ENCODE measurements at regions not wholly inside any gene's neighbourhood (a gene's known extent, or its start where the extent isn't known, plus 50 kb on each side); places are given as distances from the start of the nearest gene placed in this dataset.

DNA sequence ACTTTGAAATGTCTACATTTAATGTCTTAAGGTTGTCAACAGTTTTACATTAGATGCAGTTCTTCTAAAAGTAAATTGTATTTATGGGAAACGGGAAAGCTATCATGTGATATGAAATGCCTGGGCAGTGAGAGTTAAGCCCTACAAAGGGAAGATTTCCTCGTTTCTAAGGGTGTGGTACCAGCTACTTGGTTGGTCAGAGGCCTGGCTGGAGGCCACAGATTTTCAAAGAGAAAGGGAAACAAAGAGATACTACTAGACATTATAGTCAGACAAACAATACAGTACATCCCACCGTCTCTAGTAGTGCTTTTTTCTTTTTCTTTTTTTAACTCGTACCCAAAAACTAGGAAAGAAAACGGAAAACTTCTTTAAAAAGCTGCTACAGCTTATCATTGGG lies 467.8 kb downstream of the PCDH7 start:
- POLR2A ChIA-PET = no interaction called here
- intact Hi-C loops (cut with micrococcal nuclease; ENCODE audit: unreplicated experiment) (no loop called here), in situ Hi-C loops (cut with HindIII; ENCODE audit: low pct_unique_long_range_greater_than_20kb, low sequenced_read_pairs) (no loop called here)
- Histone ChIP-seq H3K9me3 (ENCODE audit: control insufficient read depth, insufficient read depth, low read depth, low read length) (no peaks in the 10 kb centered on the region), H3K4me3 (ENCODE audit: low read depth in 2 of 2, low read length in 2 of 2) (no peak overlapping the region), H3K4me1 (ENCODE audit: control insufficient read depth, insufficient read depth, low read length) (no peaks in the 10 kb centered on the region), H3K27ac (ENCODE audit: low read length) (no peak overlapping the region), H3K27me3 (ENCODE audit: control insufficient read depth, insufficient read depth, low read length) (no peaks in the 10 kb centered on the region), H3K36me3 (ENCODE audit: control insufficient read depth, insufficient read depth, low read length) (no peaks in the 10 kb centered on the region)
- TF ChIP-seq TCF7L2 (IDR thresholded peaks at IDR 0.05; ENCODE audit: low read depth, low read length) (no peak), POLR2AphosphoS5 (IDR thresholded peaks at IDR 0.05; ENCODE audit: low read depth, low read length) (no peak), SIN3A (IDR thresholded peaks at IDR 0.05; ENCODE audit: borderline replicate concordance, insufficient read depth, low read depth, low read length) (no peak)
- TF ChIP-seq, protein P1, sequence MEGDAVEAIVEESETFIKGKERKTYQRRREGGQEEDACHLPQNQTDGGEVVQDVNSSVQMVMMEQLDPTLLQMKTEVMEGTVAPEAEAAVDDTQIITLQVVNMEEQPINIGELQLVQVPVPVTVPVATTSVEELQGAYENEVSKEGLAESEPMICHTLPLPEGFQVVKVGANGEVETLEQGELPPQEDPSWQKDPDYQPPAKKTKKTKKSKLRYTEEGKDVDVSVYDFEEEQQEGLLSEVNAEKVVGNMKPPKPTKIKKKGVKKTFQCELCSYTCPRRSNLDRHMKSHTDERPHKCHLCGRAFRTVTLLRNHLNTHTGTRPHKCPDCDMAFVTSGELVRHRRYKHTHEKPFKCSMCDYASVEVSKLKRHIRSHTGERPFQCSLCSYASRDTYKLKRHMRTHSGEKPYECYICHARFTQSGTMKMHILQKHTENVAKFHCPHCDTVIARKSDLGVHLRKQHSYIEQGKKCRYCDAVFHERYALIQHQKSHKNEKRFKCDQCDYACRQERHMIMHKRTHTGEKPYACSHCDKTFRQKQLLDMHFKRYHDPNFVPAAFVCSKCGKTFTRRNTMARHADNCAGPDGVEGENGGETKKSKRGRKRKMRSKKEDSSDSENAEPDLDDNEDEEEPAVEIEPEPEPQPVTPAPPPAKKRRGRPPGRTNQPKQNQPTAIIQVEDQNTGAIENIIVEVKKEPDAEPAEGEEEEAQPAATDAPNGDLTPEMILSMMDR (IDR thresholded peaks at IDR 0.05) = no peak
- TF ChIP-seq, protein P2, sequence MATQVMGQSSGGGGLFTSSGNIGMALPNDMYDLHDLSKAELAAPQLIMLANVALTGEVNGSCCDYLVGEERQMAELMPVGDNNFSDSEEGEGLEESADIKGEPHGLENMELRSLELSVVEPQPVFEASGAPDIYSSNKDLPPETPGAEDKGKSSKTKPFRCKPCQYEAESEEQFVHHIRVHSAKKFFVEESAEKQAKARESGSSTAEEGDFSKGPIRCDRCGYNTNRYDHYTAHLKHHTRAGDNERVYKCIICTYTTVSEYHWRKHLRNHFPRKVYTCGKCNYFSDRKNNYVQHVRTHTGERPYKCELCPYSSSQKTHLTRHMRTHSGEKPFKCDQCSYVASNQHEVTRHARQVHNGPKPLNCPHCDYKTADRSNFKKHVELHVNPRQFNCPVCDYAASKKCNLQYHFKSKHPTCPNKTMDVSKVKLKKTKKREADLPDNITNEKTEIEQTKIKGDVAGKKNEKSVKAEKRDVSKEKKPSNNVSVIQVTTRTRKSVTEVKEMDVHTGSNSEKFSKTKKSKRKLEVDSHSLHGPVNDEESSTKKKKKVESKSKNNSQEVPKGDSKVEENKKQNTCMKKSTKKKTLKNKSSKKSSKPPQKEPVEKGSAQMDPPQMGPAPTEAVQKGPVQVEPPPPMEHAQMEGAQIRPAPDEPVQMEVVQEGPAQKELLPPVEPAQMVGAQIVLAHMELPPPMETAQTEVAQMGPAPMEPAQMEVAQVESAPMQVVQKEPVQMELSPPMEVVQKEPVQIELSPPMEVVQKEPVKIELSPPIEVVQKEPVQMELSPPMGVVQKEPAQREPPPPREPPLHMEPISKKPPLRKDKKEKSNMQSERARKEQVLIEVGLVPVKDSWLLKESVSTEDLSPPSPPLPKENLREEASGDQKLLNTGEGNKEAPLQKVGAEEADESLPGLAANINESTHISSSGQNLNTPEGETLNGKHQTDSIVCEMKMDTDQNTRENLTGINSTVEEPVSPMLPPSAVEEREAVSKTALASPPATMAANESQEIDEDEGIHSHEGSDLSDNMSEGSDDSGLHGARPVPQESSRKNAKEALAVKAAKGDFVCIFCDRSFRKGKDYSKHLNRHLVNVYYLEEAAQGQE (IDR thresholded peaks at IDR 0.05; ENCODE audit: insufficient read depth in 1 of 2, low read depth in 2 of 2, low read length in 1 of 2) = no peak
- CTCF ChIA-PET = no interaction called here
- DNase-seq (ENCODE audit: low read depth, low spot score) (no peak), ATAC-seq (no peak)
- no TSS peak for BruUV-seq (replicated peaks)

DNA sequence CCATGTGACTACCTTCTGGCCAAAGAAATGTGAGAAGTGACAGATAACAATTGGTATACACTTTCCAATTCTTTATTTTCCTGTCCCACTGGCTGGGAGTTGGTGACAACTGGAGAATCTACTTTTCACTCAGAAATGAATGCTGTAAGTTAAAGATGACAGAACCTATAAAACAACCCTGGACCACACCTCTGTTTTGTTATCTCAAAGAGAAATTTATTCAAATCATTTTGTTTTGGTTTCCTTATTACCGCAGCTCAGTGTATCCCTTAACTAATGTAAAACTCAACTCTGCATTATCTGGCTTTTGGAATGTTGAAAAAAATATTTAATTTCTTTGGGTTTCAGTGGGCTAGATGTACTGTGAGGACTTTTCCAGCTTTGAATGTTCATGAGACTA lies 469.8 kb downstream of the PCDH7 start:
- BruUV-seq (replicated peaks) = no TSS peak
- no peaks in the 10 kb centered on the region for H3K27me3 ChIP-seq (ENCODE audit: control insufficient read depth, insufficient read depth, low read length)
- ChIA-PET CTCF (no interaction called here), POLR2A (no interaction called here)
- DNase-seq (ENCODE audit: low read depth, low spot score) (no peak), ATAC-seq (no peak)
- H3K4me1 ChIP-seq (ENCODE audit: control insufficient read depth, insufficient read depth, low read length) = no peaks in the 10 kb centered on the region
- H3K9me3 ChIP-seq (ENCODE audit: control insufficient read depth, insufficient read depth, low read depth, low read length) = no peaks in the 10 kb centered on the region
- H3K4me3 ChIP-seq (ENCODE audit: low read depth in 2 of 2, low read length in 2 of 2) = no peak overlapping the region
- intact Hi-C loops (cut with micrococcal nuclease; ENCODE audit: unreplicated experiment) (no loop called here), in situ Hi-C loops (cut with HindIII; ENCODE audit: low pct_unique_long_range_greater_than_20kb, low sequenced_read_pairs) (no loop called here)
- H3K27ac ChIP-seq (ENCODE audit: low read length) = no peak overlapping the region
- TF ChIP-seq, protein P1 (IDR thresholded peaks at IDR 0.05) = no peak
- TF ChIP-seq, protein P2 (IDR thresholded peaks at IDR 0.05; ENCODE audit: insufficient read depth in 1 of 2, low read depth in 2 of 2, low read length in 1 of 2) = no peak
- TF ChIP-seq POLR2AphosphoS5 (IDR thresholded peaks at IDR 0.05; ENCODE audit: low read depth, low read length) = no peak
- TF ChIP-seq SIN3A (IDR thresholded peaks at IDR 0.05; ENCODE audit: borderline replicate concordance, insufficient read depth, low read depth, low read length) = no peak
- TF ChIP-seq TCF7L2 (IDR thresholded peaks at IDR 0.05; ENCODE audit: low read depth, low read length) = no peak
- H3K36me3 ChIP-seq (ENCODE audit: control insufficient read depth, insufficient read depth, low read length) = no peaks in the 10 kb centered on the region

All from Panc1 (cell line).